HepG2 (cell line): ENCODE measurements at regions not wholly inside any gene's neighbourhood (a gene's known extent, or its start where the extent isn't known, plus 50 kb on each side); places are given as distances from the start of the nearest gene placed in this dataset.

ENCODE experiments used
- ATAC-seq: fragments of 200-7000 bp; cut with Tn5 transposase; 3 replicates; pipeline ENCODE4 v1.9.1; 2020; ENCODE audit warnings: mild to moderate bottlenecking, moderate library complexity
- BruUV-seq: library from RNA; stranded (reverse); fragments of 400-500 nt; replicated peaks from 2 replicates; lab custom pipeline; 2021; lab: Mats Ljungman, UMichigan
- CTCF ChIA-PET: fragments of 300-600 bp; formaldehyde crosslinking; extraction: SDS; loops from one replicate; lab custom pipeline; 2021; ENCODE audit warnings: low total read pairs, inconsistent platforms, low intra/inter-chr PET ratio; lab: Yijun Ruan, JAX
- POLR2A ChIA-PET: fragments of 350-600 bp; sonication (Branson Sonifier 250); formaldehyde crosslinking; loops from one replicate; lab custom pipeline; 2020; ENCODE audit warnings: antibody characterized with exemption, inconsistent platforms; lab: Yijun Ruan, JAX
- DNase-seq: peaks from one replicate; pipeline ENCODE4 v3.0.0-alpha.2; 2015; ENCODE audit warnings: low spot score
- FAIRE-seq: peaks from 3 replicates; lab custom pipeline; 2011; peaks lifted over from hg19 to GRCh38; lab: Jason Lieb, UNC
- H2AFZ ChIP-seq: one replicate; pipeline ENCODE4 v1.6.1; 2011; ENCODE audit warnings: low read length, inconsistent platforms
- H3K27ac ChIP-seq: fragments of 300-600 bp; 3 replicates; pipeline ENCODE4 v1.8.0; 2011; ENCODE audit warnings: mixed run types, mild to moderate bottlenecking, mixed read lengths, low read length, inconsistent platforms; ENCODE audit not compliant: insufficient read depth; ENCODE audit errors: extremely low read length
- H3K27me3 ChIP-seq, 2 experiments: fragments of 200-600 bp in 1 of 2; 2 replicates in 1 of 2; 3 replicates in 1 of 2; pipeline versions ENCODE4 v1.6.0 to v1.8.0; 2011; ENCODE audit warnings: low read length in 2 of 2, mild to moderate bottlenecking in 2 of 2, moderate library complexity in 2 of 2, inconsistent platforms in 1 of 2; ENCODE audit not compliant: insufficient read depth in 2 of 2, control insufficient read depth in 1 of 2
- H3K36me3 ChIP-seq, 2 experiments: fragments of 200-600 bp in 1 of 2; replicated peaks in 1 of 2; 2 replicates in 1 of 2; 3 replicates in 1 of 2; pipeline versions ENCODE4 v1.5.1 to v1.8.0; 2011; ENCODE audit warnings: low read length in 2 of 2, inconsistent platforms in 1 of 2; ENCODE audit not compliant: insufficient read depth in 2 of 2, control insufficient read depth in 1 of 2
- H3K4me1 ChIP-seq: 2 replicates; pipeline ENCODE4 v1.5.1; 2012; ENCODE audit warnings: low read length, inconsistent platforms; ENCODE audit not compliant: insufficient read depth
- H3K4me2 ChIP-seq: 2 replicates; pipeline ENCODE4 v1.6.0; 2011; ENCODE audit warnings: low read depth, low read length, inconsistent platforms
- H3K4me3 ChIP-seq, 3 experiments: fragments of 200-600 bp in 1 of 3; sonication (generic), shearing (Covaris generic) in 1 of 3; replicated peaks in 1 of 3; 2 replicates each; pipeline ENCODE4 v1.5.1; 2011 to 2016; ENCODE audit warnings: low read length in 3 of 3, inconsistent platforms in 2 of 3, low read depth in 2 of 3, mild to moderate bottlenecking in 2 of 3, control low read depth in 1 of 3, mixed read lengths in 1 of 3; ENCODE audit not compliant: insufficient read depth in 1 of 3
- H3K79me2 ChIP-seq: one replicate; pipeline ENCODE4 v1.6.1; 2011; ENCODE audit warnings: low read length, inconsistent platforms; ENCODE audit not compliant: insufficient read depth
- H3K9ac ChIP-seq: 2 replicates; pipeline ENCODE4 v1.6.0; 2011; ENCODE audit warnings: mild to moderate bottlenecking, low read depth, low read length, inconsistent platforms; ENCODE audit not compliant: insufficient read depth
- H3K9me3 ChIP-seq: 2 replicates; pipeline ENCODE4 v1.5.1; 2012; ENCODE audit warnings: mild to moderate bottlenecking, low read length
- H4K20me1 ChIP-seq: 2 replicates; pipeline ENCODE4 v1.6.0; 2011; ENCODE audit warnings: inconsistent platforms, mild to moderate bottlenecking, low read length, moderate library complexity; ENCODE audit not compliant: insufficient read depth
- CSRNP2 ChIP-seq: sonication (generic); formaldehyde crosslinking; conservative IDR thresholded peaks from 2 replicates; pipeline ENCODE4 v1.8.0; 2022; ENCODE audit warnings: low read depth, missing genetic modification reagents
- HIVEP1 ChIP-seq: sonication (generic); formaldehyde crosslinking; IDR thresholded peaks from 2 replicates; pipeline ENCODE4 v1.4.0; 2020; ENCODE audit warnings: mild to moderate bottlenecking, missing genetic modification reagents
- JARID2 ChIP-seq: sonication (generic); formaldehyde crosslinking; IDR thresholded peaks from 2 replicates; pipeline ENCODE4 v1.8.1; 2023; ENCODE audit warnings: missing genetic modification reagents, inconsistent platforms; ENCODE audit not compliant: insufficient replicate concordance
- MED13 ChIP-seq: sonication (generic); formaldehyde crosslinking; IDR thresholded peaks from 2 replicates; pipeline ENCODE4 v1.5.0; 2020; ENCODE audit warnings: missing genetic modification reagents
- MEIS2 ChIP-seq: sonication (generic); formaldehyde crosslinking; IDR thresholded peaks from 2 replicates; pipeline ENCODE4 v1.9.0; 2021; ENCODE audit warnings: mild to moderate bottlenecking, missing genetic modification reagents
- PITX1 ChIP-seq: sonication (generic); formaldehyde crosslinking; IDR thresholded peaks from 2 replicates; pipeline ENCODE4 v1.5.1; 2020; ENCODE audit warnings: mild to moderate bottlenecking, missing genetic modification reagents
- POLR2G ChIP-seq: fragments of 200-400 bp; formaldehyde crosslinking; IDR thresholded peaks from 2 replicates; pipeline ENCODE4 v1.6.1; 2018; ENCODE audit warnings: mild to moderate bottlenecking, low read depth, low read length, moderate library complexity
- SAP130 ChIP-seq: IDR thresholded peaks from 2 replicates; pipeline ENCODE4 v1.6.1; 2016; ENCODE audit warnings: low read depth
- SNAPC5 ChIP-seq: sonication (generic); formaldehyde crosslinking; IDR thresholded peaks from 2 replicates; pipeline ENCODE4 v1.8.1; 2023; ENCODE audit warnings: mild to moderate bottlenecking, missing genetic modification reagents, borderline replicate concordance
- UBTF ChIP-seq: sonication (generic); formaldehyde crosslinking; IDR thresholded peaks from 2 replicates; pipeline ENCODE4 v1.4.0; 2020; ENCODE audit warnings: mild to moderate bottlenecking, missing genetic modification reagents
- XRCC5 ChIP-seq: fragments of 200-400 bp; formaldehyde crosslinking; optimal IDR thresholded peaks from 2 replicates; pipeline ENCODE3; 2017; ENCODE audit warnings: mild to moderate bottlenecking, low read length
- ZFP1 ChIP-seq: IDR thresholded peaks from 2 replicates; pipeline ENCODE4 v1.6.1; 2016
- ZKSCAN8 ChIP-seq: IDR thresholded peaks from 2 replicates; pipeline ENCODE4 v1.6.1; 2016; ENCODE audit warnings: borderline replicate concordance, missing genetic modification reagents, missing compliant biosample characterization
- ZNF431 ChIP-seq: sonication (generic); formaldehyde crosslinking; IDR thresholded peaks from 2 replicates; pipeline ENCODE4 v1.9.0; 2022; ENCODE audit warnings: missing genetic modification reagents, low read depth, mild to moderate bottlenecking, borderline replicate concordance
- ZNF546 ChIP-seq: sonication (generic); formaldehyde crosslinking; conservative IDR thresholded peaks from 2 replicates; pipeline ENCODE4 v1.8.1; 2023; ENCODE audit warnings: mild to moderate bottlenecking, missing genetic modification reagents
- ZNF550 ChIP-seq: sonication (generic); formaldehyde crosslinking; IDR thresholded peaks from 2 replicates; pipeline ENCODE4 v1.4.0; 2020; ENCODE audit warnings: mild to moderate bottlenecking, missing genetic modification reagents, borderline replicate concordance
- ZNF704 ChIP-seq: sonication (generic); formaldehyde crosslinking; IDR thresholded peaks from 2 replicates; pipeline ENCODE4 v1.8.1; 2023; ENCODE audit warnings: mild to moderate bottlenecking, inconsistent platforms, moderate library complexity, missing genetic modification reagents, borderline replicate concordance
- WGBS: methylation state at CpG from one replicate; pipeline ENCODE4 v1.1.6; 2017; ENCODE audit warnings: low lambda C conversion rate; 5-methylcytosine and 5-hydroxymethylcytosine counted together
- in situ Hi-C: cut with HindIII; loops from 2 replicates; pipeline ENCODE4 v1.10.0; 2017; ENCODE audit warnings: low pct_unique_long_range_greater_than_20kb; ENCODE audit not compliant: extremely low pct_ligation_motif_present
- intact Hi-C: fragments of 100-400 bp; cut with micrococcal nuclease; formaldehyde crosslinking; loops from one replicate; pipeline ENCODE4 v1.10.0; 2022; ENCODE audit not compliant: unreplicated experiment

- no peak for FAIRE-seq
Measured at GRCh38 chr10:61847087-61847486, 54.4 kb upstream of the ARID5B start.

GRCh38 chr10:61847640-61848039, 53.9 kb upstream of the ARID5B start:
- intact Hi-C loops: no loop called here
- Histone ChIP-seq H3K27me3 (no peaks in the 10 kb centered on the region; a peak in 1 of 5 replicates), H3K4me3 (no peak overlapping the region), H4K20me1 (no peaks in the 10 kb centered on the region), H3K4me1 (no peaks in the 10 kb centered on the region), H3K9me3 (no peaks in the 10 kb centered on the region), H3K36me3 (no peaks in the 10 kb centered on the region), H3K27ac (no peak overlapping the region), H3K9ac (no peak overlapping the region), H3K79me2 (no peaks in the 10 kb centered on the region), H3K4me2 (no peak overlapping the region), H2AFZ (no peak overlapping the region)
- POLR2A ChIA-PET: no interaction called here
- ATAC-seq (no peak), DNase-seq (no peak), FAIRE-seq (no peak)
- no TSS peak for BruUV-seq
- CTCF ChIA-PET: no interaction called here
- WGBS: 59% methylated on average over 2 of the region's 2 CpGs
- in situ Hi-C loops: no loop called here
- TF ChIP-seq POLR2G (no peak), UBTF (CRISPR knock-in tag) (no peak), SAP130 (CRISPR knock-in tag) (no peak), ZKSCAN8 (CRISPR knock-in tag) (no peak), ZNF431 (CRISPR knock-in tag) (no peak), HIVEP1 (CRISPR knock-in tag) (no peak), ZNF546 (CRISPR knock-in tag) (no peak), ZNF704 (CRISPR knock-in tag) (no peak)

More at GRCh38 chr10:61847087-61847486, 54.4 kb upstream of the ARID5B start:
- WGBS: 29% methylated on average over 2 of the region's 2 CpGs
- DNase-seq (no peak), ATAC-seq (no peak)
- H3K4me2 ChIP-seq: no peak overlapping the region
- ChIA-PET POLR2A (no interaction called here), CTCF (no interaction called here)
- in situ Hi-C loops: no loop called here
- no peaks in the 10 kb centered on the region for H3K36me3 ChIP-seq
- H4K20me1 ChIP-seq: no peaks in the 10 kb centered on the region
- no peaks in the 10 kb centered on the region for H3K9me3 ChIP-seq
- no peaks in the 10 kb centered on the region for H3K4me1 ChIP-seq
- TF ChIP-seq SNAPC5 (CRISPR knock-in tag): no peak
- TF ChIP-seq MED13 (CRISPR knock-in tag): no peak
- no peak for TF ChIP-seq CSRNP2 (CRISPR knock-in tag)
- TF ChIP-seq XRCC5: no peak
- no peak for TF ChIP-seq MEIS2 (CRISPR knock-in tag)
- TF ChIP-seq ZNF550 (CRISPR knock-in tag): no peak
- no peak for TF ChIP-seq ZFP1 (CRISPR knock-in tag)
- no peak for TF ChIP-seq PITX1 (CRISPR knock-in tag)
- no peak for TF ChIP-seq JARID2
- H3K27ac ChIP-seq: no peak overlapping the region
- BruUV-seq: no TSS peak
- no peak overlapping the region for H3K9ac ChIP-seq
- H2AFZ ChIP-seq: no peak overlapping the region
- no peak overlapping the region for H3K4me3 ChIP-seq
- no peaks in the 10 kb centered on the region for H3K79me2 ChIP-seq
- intact Hi-C loops: no loop called here
- H3K27me3 ChIP-seq: no peaks in the 10 kb centered on the region; a peak in 1 of 5 replicates
